Duodenal mucosa (tissue), 2 donors: ENCODE measurements at regions not wholly inside any gene's neighbourhood (a gene's known extent, or its start where the extent isn't known, plus 50 kb on each side); places are given as distances from the start of the nearest gene placed in this dataset.
"Not testable (repeated sequence)": the region's sequence is repeated elsewhere in the genome, so short reads cannot be mapped to it uniquely, and the experiment has no call there.

ENCODE experiments used
- H3K27ac ChIP-seq: one replicate; pipeline ENCODE4 v1.7.0; 2013; ENCODE audit warnings: low read depth, low read length
- H3K27me3 ChIP-seq, 2 donors: one replicate each; pipeline ENCODE4 v1.7.0; 2013; ENCODE audit warnings: low read length in 2 of 2, control low read depth in 1 of 2; ENCODE audit not compliant: insufficient read depth in 2 of 2, control insufficient read depth in 1 of 2
- H3K36me3 ChIP-seq, 2 donors: one replicate each; pipeline ENCODE4 v1.7.0; 2013; ENCODE audit warnings: low read length in 2 of 2, control low read depth in 1 of 2; ENCODE audit not compliant: insufficient read depth in 2 of 2, control insufficient read depth in 1 of 2
- H3K4me1 ChIP-seq, 2 donors: one replicate each; pipeline ENCODE4 v1.7.0; 2013; ENCODE audit warnings: low read length in 2 of 2, control low read depth in 1 of 2; ENCODE audit not compliant: insufficient read depth in 2 of 2, control insufficient read depth in 1 of 2
- H3K4me3 ChIP-seq, 2 donors: one replicate each; pipeline ENCODE4 v1.7.0; 2013; ENCODE audit warnings: low read length in 2 of 2, low read depth in 1 of 2
- H3K9ac ChIP-seq, 2 donors: one replicate each; pipeline ENCODE4 v1.7.0; 2013; ENCODE audit warnings: low read length in 2 of 2, low read depth in 1 of 2
- H3K9me3 ChIP-seq, 2 donors: one replicate each; pipeline ENCODE4 v1.7.0; 2013; ENCODE audit warnings: low read length in 2 of 2, control low read depth in 1 of 2; ENCODE audit not compliant: control insufficient read depth in 1 of 2

DNA sequence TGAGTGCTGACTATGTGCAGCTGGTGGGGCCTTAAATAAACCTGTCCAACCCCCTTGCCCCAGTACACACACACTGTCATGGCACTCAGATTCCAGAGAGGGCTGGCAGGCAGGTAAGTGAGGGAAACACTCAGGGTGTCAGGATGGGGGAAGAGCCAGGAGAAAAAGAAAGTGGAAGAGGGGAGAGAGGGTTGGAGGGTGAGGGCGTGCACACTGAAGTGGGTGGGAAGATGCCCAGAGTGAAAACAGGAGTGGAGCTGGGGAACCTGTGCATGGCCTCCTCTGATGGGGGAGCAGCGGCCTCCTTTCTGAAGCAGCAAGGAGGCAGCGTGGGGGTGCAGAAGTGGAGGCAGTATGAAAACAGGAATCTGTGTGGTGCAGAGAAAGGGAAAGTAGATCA lies 160.6 kb upstream of the JUN start:
- no peak overlapping the region for H3K9ac ChIP-seq
- H3K4me3 ChIP-seq: no peak overlapping the region
- no peaks in the 10 kb centered on the region for H3K9me3 ChIP-seq
- H3K27ac ChIP-seq: no peak overlapping the region
- H3K4me1 ChIP-seq: peaks cover 11 to 17% of the 10 kb centered on the region in 2 donors
- no peaks in the 10 kb centered on the region for H3K36me3 ChIP-seq
- H3K27me3 ChIP-seq: no peaks in the 10 kb centered on the region

DNA sequence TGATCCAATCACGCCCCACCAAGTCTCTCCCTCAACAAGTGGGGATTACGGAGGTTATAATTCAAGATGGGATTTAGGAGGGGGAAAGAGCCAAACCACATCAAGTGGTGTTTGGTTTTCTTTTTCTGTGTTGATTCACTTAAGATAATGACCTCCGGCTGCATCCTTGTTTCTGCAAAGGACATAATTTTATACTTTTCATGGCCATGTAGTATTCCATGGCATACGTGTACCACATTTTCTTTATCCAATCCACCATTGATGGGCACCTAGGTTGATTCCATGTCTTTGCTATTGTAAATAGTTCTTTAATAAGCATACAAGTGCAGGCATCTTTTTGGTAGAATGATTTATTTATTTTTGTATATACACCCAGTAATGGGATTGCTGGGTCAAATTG lies 162.5 kb upstream of the JUN start:
- H3K4me1 ChIP-seq: peaks cover 11 to 17% of the 10 kb centered on the region in 2 donors
- H3K36me3 ChIP-seq: no peaks in the 10 kb centered on the region
- H3K27me3 ChIP-seq: no peaks in the 10 kb centered on the region
- H3K9me3 ChIP-seq: no peaks in the 10 kb centered on the region
- H3K27ac ChIP-seq: no peak overlapping the region
- no peak overlapping the region for H3K9ac ChIP-seq
- H3K4me3 ChIP-seq: no peak overlapping the region

DNA sequence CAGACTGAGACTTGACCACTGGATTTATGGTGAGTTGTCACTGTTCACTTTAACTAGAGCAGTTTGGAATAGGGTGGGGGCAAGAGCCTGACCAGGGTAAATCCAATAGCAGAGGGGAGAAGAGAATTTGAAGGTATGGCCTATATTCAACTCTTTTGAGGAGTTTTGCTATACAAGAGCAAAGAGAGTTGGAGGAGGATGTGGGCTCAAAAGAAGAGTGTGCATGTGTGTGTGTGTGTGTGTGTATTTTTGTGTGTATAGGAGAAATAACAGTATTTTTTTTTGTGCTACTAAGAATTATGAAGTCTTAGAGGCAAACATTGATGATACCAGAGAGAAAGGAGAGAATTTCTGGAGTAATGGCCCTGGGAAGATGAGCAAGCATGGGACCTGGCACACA lies 164.8 kb upstream of the JUN start:
- no peaks in the 10 kb centered on the region for H3K27me3 ChIP-seq
- no peaks in the 10 kb centered on the region for H3K4me1 ChIP-seq
- no peaks in the 10 kb centered on the region for H3K9me3 ChIP-seq
- H3K27ac ChIP-seq: no peak overlapping the region
- no peak overlapping the region for H3K9ac ChIP-seq
- no peak overlapping the region for H3K4me3 ChIP-seq
- no peaks in the 10 kb centered on the region for H3K36me3 ChIP-seq

GRCh38 chr1:58949551-58950220 lies 165.8 kb upstream of the JUN start:
- H3K9ac ChIP-seq: no peak overlapping the region
- no peak overlapping the region for H3K27ac ChIP-seq
- H3K4me3 ChIP-seq: no peak overlapping the region
- no peaks in the 10 kb centered on the region for H3K9me3 ChIP-seq
- no peaks in the 10 kb centered on the region for H3K27me3 ChIP-seq
- H3K36me3 ChIP-seq: no peaks in the 10 kb centered on the region
- no peaks in the 10 kb centered on the region for H3K4me1 ChIP-seq

DNA sequence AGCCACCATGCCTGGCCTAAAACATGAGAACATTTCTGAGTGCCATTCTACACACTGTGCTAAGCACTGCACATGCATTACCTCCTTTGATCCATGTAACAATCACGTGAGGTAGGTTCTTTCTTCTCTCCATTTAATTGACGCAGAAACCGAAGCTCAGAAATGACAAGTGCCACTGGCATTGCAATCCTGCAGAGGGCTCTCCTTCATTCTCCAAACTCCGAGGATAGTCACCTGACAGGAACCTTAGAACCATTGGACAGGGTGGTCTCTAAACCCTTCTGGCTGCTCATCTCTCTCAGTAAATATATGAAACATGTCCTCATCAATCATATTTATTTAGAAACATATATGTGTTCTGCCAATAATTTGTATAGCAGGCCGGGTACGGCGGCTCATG lies 167.1 kb upstream of the JUN start:
- Histone ChIP-seq H3K27me3 (no peaks in the 10 kb centered on the region), H3K4me1 (no peaks in the 10 kb centered on the region), H3K9me3 (no peaks in the 10 kb centered on the region), H3K36me3 (no peaks in the 10 kb centered on the region), H3K27ac (no peak overlapping the region), H3K4me3 (no peak overlapping the region), H3K9ac (no peak overlapping the region)

DNA sequence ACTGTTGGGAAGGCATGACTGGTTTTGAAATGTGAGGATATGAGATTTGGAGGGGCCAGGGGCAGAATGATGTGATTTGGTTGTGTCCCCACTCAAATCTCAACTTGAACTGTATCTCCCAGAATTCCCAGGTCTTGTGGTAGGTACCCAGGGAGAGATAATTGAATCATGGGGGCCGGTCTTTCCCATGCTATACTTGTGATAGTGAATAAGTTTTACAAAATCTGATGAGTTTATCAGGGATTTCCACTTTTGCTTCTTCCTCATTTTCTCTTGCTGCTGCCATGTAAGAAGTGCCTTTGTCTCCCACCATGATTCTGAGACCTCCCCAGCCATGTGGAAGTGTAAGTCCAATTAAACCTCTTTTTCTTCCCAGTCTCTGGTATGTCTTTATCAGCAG lies 170.1 kb upstream of the JUN start:
- H3K27ac ChIP-seq, H3K4me3 ChIP-seq, H3K36me3 ChIP-seq, H3K27me3 ChIP-seq, H3K4me1 ChIP-seq, H3K9ac ChIP-seq, H3K9me3 ChIP-seq: not testable (repeated sequence)

DNA sequence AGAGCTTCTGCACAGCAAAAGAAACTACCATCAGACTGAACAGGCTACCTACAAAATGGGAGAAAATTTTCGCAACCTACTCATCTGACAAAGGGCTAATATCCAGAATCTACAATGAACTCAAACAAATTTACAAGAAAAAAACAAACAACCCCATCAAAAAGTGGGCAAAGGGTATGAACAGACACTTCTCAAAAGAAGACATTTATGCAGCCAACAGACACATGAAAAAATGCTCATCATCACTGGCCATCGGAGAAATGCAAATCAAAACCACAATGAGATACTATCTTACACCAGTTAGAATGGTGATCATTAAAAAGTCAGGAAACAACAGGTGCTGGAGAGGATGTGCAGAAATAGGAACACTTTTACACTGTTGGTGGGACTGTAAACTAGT lies 179.4 kb upstream of the JUN start:
- H3K4me3 ChIP-seq, H3K36me3 ChIP-seq, H3K27me3 ChIP-seq, H3K9ac ChIP-seq, H3K27ac ChIP-seq, H3K9me3 ChIP-seq: not testable (repeated sequence)
- peaks cover 11 to 21% of the 10 kb centered on the region in 2 donors for H3K4me1 ChIP-seq

DNA sequence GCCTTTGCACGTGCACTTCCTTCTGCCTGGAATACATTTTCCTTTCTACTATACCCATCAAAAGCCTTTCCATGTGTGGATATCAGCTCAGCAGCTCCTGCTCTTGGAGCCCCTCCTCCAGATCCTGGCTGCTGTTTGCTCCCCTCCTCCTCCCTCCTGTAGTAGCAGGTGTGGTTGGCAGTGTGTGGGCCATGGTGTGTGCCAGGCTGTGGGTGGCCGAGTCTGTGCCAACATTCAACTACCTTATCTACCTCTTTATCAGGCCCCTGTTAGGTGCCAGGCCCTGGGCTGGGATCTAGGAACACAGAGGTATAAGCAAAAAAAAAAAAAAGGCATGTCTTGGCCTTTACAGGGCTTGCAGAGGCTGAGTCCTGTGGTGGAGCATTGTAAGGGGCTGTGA lies 180.6 kb upstream of the JUN start:
- Histone ChIP-seq H3K27me3 (no peaks in the 10 kb centered on the region), H3K4me3 (no peak overlapping the region), H3K27ac (no peak overlapping the region), H3K9me3 (no peaks in the 10 kb centered on the region), H3K9ac (no peak overlapping the region), H3K4me1 (peaks cover 16 to 30% of the 10 kb centered on the region in 2 donors), H3K36me3 (no peaks in the 10 kb centered on the region)

DNA sequence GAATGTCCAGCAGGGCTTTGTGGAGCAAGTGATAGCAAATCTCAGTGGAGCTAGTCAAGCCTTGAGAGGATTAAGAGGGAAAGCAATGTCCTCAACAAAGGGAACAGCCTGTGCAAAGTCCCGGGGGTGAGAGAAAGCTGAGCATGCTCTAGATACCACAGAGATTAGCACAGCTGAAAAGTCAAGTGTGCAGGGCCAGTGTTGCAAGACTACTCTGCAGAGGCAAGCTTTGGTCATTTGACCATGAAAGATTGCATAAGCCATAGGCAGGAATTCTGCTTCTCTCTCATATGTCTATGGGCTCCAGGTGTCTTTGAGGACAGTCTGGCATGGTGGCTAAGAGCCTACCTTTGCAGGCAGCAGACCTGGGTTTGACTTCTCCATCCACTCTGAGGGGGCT lies 181.0 kb upstream of the JUN start:
- Histone ChIP-seq H3K4me3 (no peak overlapping the region), H3K9ac (no peak overlapping the region), H3K4me1 (peaks cover 16 to 30% of the 10 kb centered on the region in 2 donors), H3K9me3 (no peaks in the 10 kb centered on the region), H3K27me3 (no peaks in the 10 kb centered on the region), H3K27ac (no peak overlapping the region), H3K36me3 (no peaks in the 10 kb centered on the region)

DNA sequence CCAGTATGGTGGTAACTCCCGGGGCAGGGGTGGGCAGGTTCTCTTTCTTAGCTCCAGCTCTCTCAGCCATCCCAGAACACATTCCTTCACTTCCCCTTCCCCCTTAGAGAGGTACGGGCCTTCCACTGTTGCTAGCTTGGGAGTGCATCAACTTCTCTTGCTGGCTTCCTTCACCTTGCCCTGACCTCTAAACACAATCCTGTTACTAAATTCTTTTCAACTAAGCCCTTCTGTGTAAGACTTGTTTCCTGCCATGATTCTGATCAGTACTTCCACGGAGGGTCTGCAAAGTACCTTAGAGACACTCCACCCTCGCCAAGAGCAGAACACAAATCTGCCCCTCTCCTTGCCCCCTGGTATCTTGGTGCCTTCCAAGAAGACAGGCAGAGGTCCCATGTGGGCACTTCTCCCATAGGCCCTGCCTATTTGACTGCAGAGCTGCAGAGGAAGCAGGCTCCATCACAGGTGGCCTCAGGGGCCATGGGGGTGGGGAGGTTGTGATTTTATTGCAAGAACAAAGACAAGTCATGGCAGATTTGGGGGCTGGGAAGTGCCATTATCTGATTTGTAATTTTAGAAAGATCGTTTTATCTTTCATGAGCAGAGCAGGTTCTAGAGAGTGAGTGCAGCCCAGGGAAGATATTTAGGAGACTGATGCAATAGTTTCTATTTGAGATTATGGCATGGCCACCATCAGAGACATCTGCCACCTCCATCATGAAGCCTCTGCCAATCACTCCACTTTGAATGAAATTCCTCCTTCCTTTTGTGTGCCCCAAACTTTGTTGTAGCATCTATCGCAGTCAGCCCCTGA lies 182.5 kb upstream of the JUN start:
- H3K27me3 ChIP-seq: no peaks in the 10 kb centered on the region
- peaks cover 16 to 31% of the 10 kb centered on the region in 2 donors for H3K4me1 ChIP-seq
- no peak overlapping the region for H3K27ac ChIP-seq
- no peaks in the 10 kb centered on the region for H3K9me3 ChIP-seq
- H3K36me3 ChIP-seq: no peaks in the 10 kb centered on the region
- no peak overlapping the region for H3K4me3 ChIP-seq
- H3K9ac ChIP-seq: no peak overlapping the region
